BE2C (cell line): ENCODE measurements at regions not wholly inside any gene's neighbourhood (a gene's known extent, or its start where the extent isn't known, plus 50 kb on each side); places are given as distances from the start of the nearest gene placed in this dataset.

Experiments
- DNase-seq: peaks from one replicate; pipeline ENCODE4 v3.0.0-alpha.2; 2020
- H3K27me3 ChIP-seq: fragments of 250-450 bp; sonication (Bioruptor Pico); 2 replicates; pipeline ENCODE4 v1.5.1; 2020; ENCODE audit warnings: mild to moderate bottlenecking
- H3K36me3 ChIP-seq: fragments of 250-450 bp; sonication (Bioruptor Pico); 2 replicates; pipeline ENCODE4 v1.5.1; 2020; ENCODE audit warnings: mild to moderate bottlenecking
- H3K4me1 ChIP-seq: fragments of 250-450 bp; sonication (Bioruptor Pico); 2 replicates; pipeline ENCODE4 v1.5.1; 2020
- H3K4me3 ChIP-seq: 2 replicates; pipeline ENCODE4 v1.5.1; 2011; ENCODE audit warnings: low read depth, low read length
- H3K9me3 ChIP-seq: fragments of 250-450 bp; sonication (Bioruptor Pico); 2 replicates; pipeline ENCODE4 v1.5.1; 2020
- TF ChIP-seq, protein P1 (sequence below): IDR thresholded peaks from 2 replicates; pipeline ENCODE4 v1.5.1; 2012; ENCODE audit warnings: mild to moderate bottlenecking, low read depth, low read length

DNA sequence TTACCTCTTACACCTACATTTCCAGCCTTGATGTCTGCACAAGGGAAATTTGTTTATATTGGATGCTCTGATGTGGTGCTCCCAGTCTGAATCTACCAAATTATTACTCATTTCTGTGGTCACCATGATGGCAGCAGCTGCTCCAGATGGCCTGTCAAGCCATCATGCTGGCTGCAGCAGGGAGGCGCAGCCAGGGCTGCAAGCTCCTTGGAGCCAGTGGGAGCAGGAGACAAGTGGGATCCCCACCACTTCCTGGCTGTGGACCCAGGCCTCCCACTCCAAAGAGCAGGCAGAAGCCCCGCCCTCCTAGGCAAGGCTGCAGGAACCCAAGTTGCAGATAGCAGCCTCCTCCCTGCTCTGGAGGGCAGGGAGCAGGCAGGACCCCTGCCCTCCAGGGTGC lies 241.1 kb upstream of the ATP10B start:
- DNase-seq = no peak
- H3K9me3 ChIP-seq = no peaks in the 10 kb centered on the region
- H3K36me3 ChIP-seq = no peaks in the 10 kb centered on the region
- TF ChIP-seq, protein P1, sequence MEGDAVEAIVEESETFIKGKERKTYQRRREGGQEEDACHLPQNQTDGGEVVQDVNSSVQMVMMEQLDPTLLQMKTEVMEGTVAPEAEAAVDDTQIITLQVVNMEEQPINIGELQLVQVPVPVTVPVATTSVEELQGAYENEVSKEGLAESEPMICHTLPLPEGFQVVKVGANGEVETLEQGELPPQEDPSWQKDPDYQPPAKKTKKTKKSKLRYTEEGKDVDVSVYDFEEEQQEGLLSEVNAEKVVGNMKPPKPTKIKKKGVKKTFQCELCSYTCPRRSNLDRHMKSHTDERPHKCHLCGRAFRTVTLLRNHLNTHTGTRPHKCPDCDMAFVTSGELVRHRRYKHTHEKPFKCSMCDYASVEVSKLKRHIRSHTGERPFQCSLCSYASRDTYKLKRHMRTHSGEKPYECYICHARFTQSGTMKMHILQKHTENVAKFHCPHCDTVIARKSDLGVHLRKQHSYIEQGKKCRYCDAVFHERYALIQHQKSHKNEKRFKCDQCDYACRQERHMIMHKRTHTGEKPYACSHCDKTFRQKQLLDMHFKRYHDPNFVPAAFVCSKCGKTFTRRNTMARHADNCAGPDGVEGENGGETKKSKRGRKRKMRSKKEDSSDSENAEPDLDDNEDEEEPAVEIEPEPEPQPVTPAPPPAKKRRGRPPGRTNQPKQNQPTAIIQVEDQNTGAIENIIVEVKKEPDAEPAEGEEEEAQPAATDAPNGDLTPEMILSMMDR = no peak
- no peak overlapping the region for H3K4me3 ChIP-seq
- H3K4me1 ChIP-seq = no peaks in the 10 kb centered on the region
- H3K27me3 ChIP-seq = no peaks in the 10 kb centered on the region

DNA sequence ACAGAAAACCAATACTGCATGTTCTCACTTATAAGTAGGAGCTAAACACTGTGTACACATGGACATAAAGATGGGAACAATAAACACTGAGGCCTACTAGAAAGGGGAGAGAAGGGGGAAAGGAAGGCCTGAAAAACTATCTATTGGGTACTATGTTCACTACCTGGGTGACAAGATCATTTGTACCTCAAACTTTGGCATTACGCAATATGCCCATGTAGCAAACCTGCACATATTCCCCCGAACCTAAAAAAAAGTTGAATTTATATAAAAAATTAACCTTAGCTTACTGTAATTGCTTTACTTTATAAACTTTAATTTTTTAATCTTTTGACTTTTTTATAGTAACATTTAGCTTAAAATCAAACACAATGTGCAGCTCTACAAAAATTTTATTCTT lies 237.6 kb upstream of the ATP10B start:
- Histone ChIP-seq H3K27me3 (no peaks in the 10 kb centered on the region), H3K4me3 (no peak overlapping the region), H3K36me3 (no peaks in the 10 kb centered on the region), H3K4me1 (no peaks in the 10 kb centered on the region), H3K9me3 (no peaks in the 10 kb centered on the region)
- TF ChIP-seq, protein P1 = no peak
- no peak for DNase-seq

DNA sequence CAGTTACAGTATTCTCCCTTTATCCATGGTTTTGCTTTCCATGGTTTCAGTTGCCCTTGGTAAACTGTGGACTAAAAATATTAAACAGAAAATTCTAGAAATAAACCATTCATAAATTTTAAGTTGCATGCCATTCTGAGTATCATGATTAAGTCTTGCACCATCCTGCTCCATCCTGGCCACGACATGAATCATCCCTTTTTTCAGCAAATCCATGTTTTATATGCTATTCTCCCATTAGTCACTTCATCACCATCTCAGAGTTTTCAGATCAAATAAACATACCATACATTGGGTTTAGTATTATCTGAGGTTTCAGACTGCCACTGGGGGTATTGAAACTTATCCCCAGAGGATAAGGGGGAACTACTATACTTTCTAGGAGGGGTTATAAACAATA lies 234.4 kb upstream of the ATP10B start:
- H3K4me1 ChIP-seq = no peaks in the 10 kb centered on the region
- DNase-seq = no peak

DNA sequence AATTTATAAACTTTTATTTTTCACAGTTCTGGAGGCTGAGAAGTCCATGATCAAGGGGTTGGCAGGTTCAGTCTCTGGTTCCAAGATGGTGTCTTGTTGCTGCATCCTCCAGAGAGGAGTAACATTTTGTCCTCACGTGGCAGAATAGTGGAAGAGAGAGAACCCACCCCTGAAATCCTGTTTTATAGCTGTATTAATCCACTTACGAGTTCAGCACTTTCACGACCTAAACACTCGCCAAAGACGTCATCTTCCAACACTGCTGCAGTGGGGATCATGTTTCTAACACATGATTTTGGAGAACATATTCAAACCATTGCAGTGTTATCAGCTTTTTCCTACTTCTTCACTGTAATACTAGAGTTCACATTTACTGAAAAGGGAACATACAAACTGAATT lies 233.0 kb upstream of the ATP10B start:
- no peak for DNase-seq
- Histone ChIP-seq H3K27me3 (no peaks in the 10 kb centered on the region), H3K4me3 (no peak overlapping the region), H3K4me1 (no peaks in the 10 kb centered on the region), H3K9me3 (no peaks in the 10 kb centered on the region), H3K36me3 (no peaks in the 10 kb centered on the region)
- TF ChIP-seq, protein P1 = no peak

More for the DNA sequence above, 234.4 kb upstream of the ATP10B start:
- TF ChIP-seq, protein P1 = no peak
- H3K27me3 ChIP-seq = no peaks in the 10 kb centered on the region
- no peaks in the 10 kb centered on the region for H3K36me3 ChIP-seq
- H3K9me3 ChIP-seq = no peaks in the 10 kb centered on the region
- no peak overlapping the region for H3K4me3 ChIP-seq

DNA sequence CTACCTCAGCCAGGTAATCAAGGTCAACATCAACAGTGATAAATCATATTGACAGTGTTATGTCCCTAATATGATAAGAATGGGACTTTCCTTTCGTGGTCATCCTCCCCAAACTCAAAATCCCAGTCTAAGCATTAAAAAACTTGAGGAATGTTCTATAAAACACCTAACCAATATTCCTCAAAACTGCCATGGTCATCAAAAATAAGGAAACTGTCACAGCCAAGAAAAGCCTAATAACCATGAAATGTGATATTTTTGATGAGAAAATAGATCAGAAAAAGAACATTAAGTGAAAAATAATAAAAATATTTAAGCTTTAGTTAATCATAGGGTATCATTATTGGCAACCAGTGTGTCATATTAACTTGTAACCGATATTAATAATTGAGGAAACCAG lies 232.1 kb upstream of the ATP10B start:
- H3K4me1 ChIP-seq = no peaks in the 10 kb centered on the region
- H3K36me3 ChIP-seq = no peaks in the 10 kb centered on the region
- TF ChIP-seq, protein P1 = no peak
- no peak overlapping the region for H3K4me3 ChIP-seq
- H3K27me3 ChIP-seq = no peaks in the 10 kb centered on the region
- DNase-seq = no peak
- no peaks in the 10 kb centered on the region for H3K9me3 ChIP-seq

DNA sequence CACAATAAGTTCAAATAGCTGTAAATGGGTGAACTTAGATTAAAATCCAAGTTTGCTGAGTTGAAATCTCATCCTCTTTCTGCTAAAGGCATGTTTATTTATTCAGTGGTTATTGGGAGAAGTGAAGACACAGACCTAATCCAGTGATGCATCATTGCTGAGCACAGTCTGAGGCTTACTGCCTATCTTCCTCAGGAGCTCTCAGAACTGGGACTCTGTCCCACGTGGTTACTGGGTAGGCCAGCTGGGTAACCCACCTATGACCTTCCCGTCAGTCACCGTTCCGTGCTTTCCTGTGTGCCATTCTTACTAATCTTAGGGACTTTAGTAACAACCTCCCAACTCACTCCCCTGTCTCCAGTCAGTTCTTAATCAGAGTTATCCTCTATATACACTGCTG lies 226.8 kb upstream of the ATP10B start:
- H3K27me3 ChIP-seq = no peaks in the 10 kb centered on the region
- H3K4me1 ChIP-seq = no peaks in the 10 kb centered on the region
- no peaks in the 10 kb centered on the region for H3K9me3 ChIP-seq
- no peak for DNase-seq
- TF ChIP-seq, protein P1 = no peak
- H3K36me3 ChIP-seq = no peaks in the 10 kb centered on the region
- H3K4me3 ChIP-seq = no peak overlapping the region
